Transverse colon (tissue), 4 donors: ENCODE measurements at regions not wholly inside any gene's neighbourhood (a gene's known extent, or its start where the extent isn't known, plus 50 kb on each side); places are given as distances from the start of the nearest gene placed in this dataset.

Source experiments
- DNase-seq: peaks from one replicate; pipeline ENCODE4 v3.0.0-alpha.2; 2019
- H3K27ac ChIP-seq, 4 donors: fragments of 200-600 bp; sonication (generic); 2 replicates each; pipeline ENCODE4 v1.5.1; 2016 to 2018; ENCODE audit warnings: inconsistent platforms in 4 of 4
- H3K27me3 ChIP-seq: fragments of 200-600 bp; sonication (generic); 2 replicates; pipeline ENCODE4 v1.5.1; 2017; ENCODE audit warnings: inconsistent platforms
- H3K36me3 ChIP-seq, 4 donors: fragments of 200-600 bp; sonication (generic); 2 replicates each; pipeline ENCODE4 v1.5.1; 2017 to 2019; ENCODE audit warnings: inconsistent platforms in 4 of 4
- H3K4me1 ChIP-seq, 4 donors: fragments of 200-600 bp; sonication (generic); 2 replicates each; pipeline ENCODE4 v1.5.1; 2017 to 2020; ENCODE audit warnings: inconsistent platforms in 4 of 4
- H3K4me3 ChIP-seq, 4 donors: fragments of 200-600 bp; sonication (generic); 1 replicate in 1 of 4; 2 replicates in 3 of 4; pipeline versions ENCODE4 v1.5.1 to v1.6.1; 2017 to 2019; ENCODE audit warnings: inconsistent platforms in 4 of 4
- H3K9me3 ChIP-seq, 2 donors: fragments of 200-600 bp; sonication (generic); 2 replicates each; pipeline ENCODE4 v1.5.1; 2017 to 2019; ENCODE audit warnings: inconsistent platforms in 2 of 2
- CTCF ChIP-seq, 5 experiments: fragments of 200-600 bp in 3 of 5; fragments of 450-650 bp in 2 of 5; sonication (generic) in 3 of 5; IDR thresholded peaks; 1 replicate in 2 of 5; 2 replicates in 3 of 5; pipeline ENCODE4 v1.5.1; 2016 to 2017; ENCODE audit warnings: antibody characterized with exemption in 5 of 5, inconsistent platforms in 3 of 5, mild to moderate bottlenecking in 2 of 5, moderate library complexity in 1 of 5
- EP300 ChIP-seq: sonication (generic); formaldehyde crosslinking; IDR thresholded peaks from one replicate; pipeline ENCODE4 v1.6.1; 2017; ENCODE audit warnings: antibody characterized with exemption, low read depth
- POLR2A ChIP-seq: fragments of 450-650 bp; IDR thresholded peaks from one replicate; pipeline ENCODE4 v1.6.1; 2016; ENCODE audit warnings: antibody characterized with exemption, mild to moderate bottlenecking, moderate library complexity
- POLR2AphosphoS5 ChIP-seq, 3 donors: sonication (generic); formaldehyde crosslinking; IDR thresholded peaks; one replicate each; pipeline ENCODE4 v1.6.1; 2016; ENCODE audit warnings: antibody characterized with exemption in 3 of 3
- whole genome bisulfite sequencing, 2 donors: methylation state at CpG; one replicate each; pipeline ENCODE4 v1.1.5; 2018; ENCODE audit warnings: low coverage in 1 of 2; 5-methylcytosine and 5-hydroxymethylcytosine counted together
- in situ Hi-C, 4 donors: fragments of 200-750 bp; cut with MboI; loops; one replicate each; pipeline versions ENCODE4 v1.15.0 to v1.15.1; 2017; ENCODE audit warnings: low sequenced_read_pairs in 3 of 4, low pct_ligation_motif_present in 1 of 4, low pct_unique_long_range_greater_than_20kb in 1 of 4
- intact Hi-C: fragments of 100-400 bp; cut with DNase I; formaldehyde crosslinking; loops from one replicate; pipeline ENCODE4 v1.15.1; 2023; ENCODE audit warnings: low total_unique reads

GRCh38 chr12:131491916-131492490 is 218.9 kb upstream of the SFSWAP start:
- no peaks in the 10 kb centered on the region for H3K4me1 ChIP-seq
- in situ Hi-C loops (no loop called here), intact Hi-C loops (no loop called here)
- no peaks in the 10 kb centered on the region for H3K27me3 ChIP-seq
- WGBS, 2 donors, result 67% methylated on average over 3 of the region's 3 CpGs; no CpG with 5 or more reads in 1 of the 2 donors
- DNase-seq, result no peak
- H3K4me3 ChIP-seq, result no peak overlapping the region
- H3K9me3 ChIP-seq, result no peaks in the 10 kb centered on the region
- H3K36me3 ChIP-seq, result no peaks in the 10 kb centered on the region
- H3K27ac ChIP-seq, result no peak overlapping the region
- TF ChIP-seq EP300 (no peak), POLR2A (no peak), CTCF (IDR thresholded peaks at IDR 0.05) (no peak), POLR2AphosphoS5 (IDR thresholded peaks at IDR 0.05) (no peak)

GRCh38 chr12:131493068-131493826 is 217.6 kb upstream of the SFSWAP start:
- DNase-seq, result no peak
- H3K9me3 ChIP-seq, result no peaks in the 10 kb centered on the region
- H3K27ac ChIP-seq, result no peak overlapping the region
- WGBS, 2 donors, result 78% methylated on average over 26 of the region's 34 CpGs; no CpG with 5 or more reads in 1 of the 2 donors
- H3K27me3 ChIP-seq, result no peaks in the 10 kb centered on the region
- no peak overlapping the region for H3K4me3 ChIP-seq
- H3K4me1 ChIP-seq, result no peaks in the 10 kb centered on the region
- intact Hi-C loops, result no loop called here
- H3K36me3 ChIP-seq, result no peaks in the 10 kb centered on the region
- in situ Hi-C loops, result no loop called here
- TF ChIP-seq CTCF (IDR thresholded peaks at IDR 0.05), result no peak
- TF ChIP-seq POLR2AphosphoS5 (IDR thresholded peaks at IDR 0.05), result no peak
- no peak for TF ChIP-seq POLR2A
- no peak for TF ChIP-seq EP300

GRCh38 chr12:131494216-131494615 is 216.7 kb upstream of the SFSWAP start:
- Histone ChIP-seq H3K4me1 (no peaks in the 10 kb centered on the region), H3K9me3 (no peaks in the 10 kb centered on the region), H3K27me3 (no peaks in the 10 kb centered on the region), H3K36me3 (no peaks in the 10 kb centered on the region), H3K4me3 (no peak overlapping the region), H3K27ac (no peak overlapping the region)
- intact Hi-C loops (loop anchor here (1.0 kb wide), 1 partner anchor 36 kb away; no protein-coding TSS in a partner anchor), in situ Hi-C loops (no loop called here)
- no peak for TF ChIP-seq EP300
- no peak for TF ChIP-seq POLR2AphosphoS5 (IDR thresholded peaks at IDR 0.05)
- TF ChIP-seq CTCF (IDR thresholded peaks at IDR 0.05), result no peak
- no peak for TF ChIP-seq POLR2A
- no peak for DNase-seq
- WGBS, 2 donors, result 93 to 100% methylated on average over 5 to 22 of the region's 24 CpGs

GRCh38 chr12:131494741-131495524 is 216.0 kb upstream of the SFSWAP start:
- Histone ChIP-seq H3K27ac (no peak overlapping the region), H3K4me1 (no peaks in the 10 kb centered on the region), H3K9me3 (no peaks in the 10 kb centered on the region), H3K27me3 (no peaks in the 10 kb centered on the region), H3K4me3 (no peak overlapping the region), H3K36me3 (no peaks in the 10 kb centered on the region)
- WGBS, 2 donors, result 84 to 100% methylated on average over 1 to 9 of the region's 9 CpGs
- no peak for TF ChIP-seq EP300
- no peak for TF ChIP-seq POLR2AphosphoS5 (IDR thresholded peaks at IDR 0.05)
- no peak for TF ChIP-seq CTCF (IDR thresholded peaks at IDR 0.05)
- no peak for TF ChIP-seq POLR2A
- in situ Hi-C loops (no loop called here), intact Hi-C loops (loop anchor here (1.0 kb wide), 1 partner anchor 35 kb away; no protein-coding TSS in a partner anchor)
- no peak for DNase-seq
